T-helper 2 cell treated with Interferon-gamma antibody and Interleukin-4, amounts not matched to agents 100 ng/mL and 5 ng/mL, for 36 hours (primary cell): ENCODE measurements at regions not wholly inside any gene's neighbourhood (a gene's known extent, or its start where the extent isn't known, plus 50 kb on each side); places are given as distances from the start of the nearest gene placed in this dataset.

Source experiments
- intact Hi-C: fragments of 100-400 bp; cut with micrococcal nuclease; formaldehyde crosslinking; loops from one replicate; pipeline ENCODE4 v1.15.1; 2023

DNA sequence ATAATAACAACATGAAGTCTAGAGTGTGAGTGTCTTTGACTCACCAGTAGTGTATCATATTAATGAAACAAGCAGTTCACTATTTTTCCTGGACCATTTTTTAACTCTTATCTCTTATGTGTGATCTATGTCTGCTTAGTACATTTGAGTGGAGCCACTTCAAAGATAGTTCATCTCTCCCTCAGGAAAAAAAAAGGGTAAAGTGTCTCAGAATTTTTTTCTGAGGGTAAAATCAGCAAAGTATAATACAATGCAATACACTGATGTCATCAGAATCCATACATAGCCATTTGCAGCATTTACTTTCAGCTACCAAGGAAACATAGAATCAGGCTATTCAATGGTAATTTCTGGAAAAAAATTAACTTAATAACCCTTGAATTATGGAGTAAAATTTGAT lies 706.7 kb downstream of the DNAJB9 start:
- intact Hi-C loops: no loop called here

DNA sequence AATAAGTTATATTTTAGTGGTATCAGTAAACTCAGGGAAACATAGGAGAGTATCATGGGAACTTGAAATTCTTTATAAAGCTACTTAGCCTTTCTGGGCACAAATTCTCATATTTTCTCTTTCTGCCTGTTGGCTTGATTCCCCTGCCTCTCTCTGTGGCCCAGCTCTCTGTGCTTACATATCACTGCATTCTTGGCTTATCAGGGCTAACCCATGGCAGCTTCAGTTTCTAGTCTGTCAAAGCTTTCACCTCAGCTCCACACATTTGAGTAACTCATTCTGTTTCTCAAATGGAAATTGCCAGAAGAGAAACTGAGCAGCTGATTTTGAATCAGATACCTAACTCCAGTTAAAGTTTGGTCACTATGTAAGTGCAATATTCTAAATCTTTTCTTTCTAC lies 713.1 kb downstream of the DNAJB9 start:
- intact Hi-C loops: no loop called here

DNA sequence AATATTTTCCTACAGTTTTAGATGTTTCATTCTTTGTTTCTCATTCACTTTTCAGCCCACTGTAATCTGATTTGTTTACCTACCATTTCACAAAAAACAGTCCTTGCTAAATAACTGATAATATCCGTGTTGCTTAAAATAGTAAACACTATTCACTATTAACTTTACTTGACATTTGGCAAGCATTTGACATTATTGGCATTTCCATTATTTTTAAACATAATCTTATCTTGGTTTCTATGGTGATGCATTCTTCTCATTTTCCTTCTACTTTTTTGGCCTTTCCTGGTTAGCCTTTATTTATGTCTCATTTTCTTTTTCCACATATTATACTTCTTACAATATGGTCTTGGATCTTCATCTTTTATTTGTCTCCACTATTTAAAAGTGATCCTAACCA lies 715.3 kb downstream of the DNAJB9 start:
- intact Hi-C loops: no loop called here

DNA sequence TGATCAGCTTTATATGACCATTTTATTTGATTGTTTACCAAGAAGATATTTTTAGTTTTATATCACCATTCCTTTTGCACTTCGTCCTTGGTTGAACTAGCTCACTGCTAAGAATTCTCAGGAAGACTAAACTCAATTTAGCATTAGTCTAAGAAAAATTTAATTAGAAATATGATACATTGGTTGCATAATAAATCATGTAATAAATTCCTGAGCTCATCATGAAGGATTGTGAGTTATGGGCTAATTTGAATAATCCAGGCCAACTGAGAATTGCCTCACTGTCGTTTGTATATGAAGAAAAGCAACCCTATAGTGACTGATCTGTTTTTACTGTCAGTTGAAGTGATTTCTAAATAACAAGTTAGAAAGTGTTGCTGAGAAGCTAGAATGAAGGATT lies 725.5 kb downstream of the DNAJB9 start:
- intact Hi-C loops: no loop called here

DNA sequence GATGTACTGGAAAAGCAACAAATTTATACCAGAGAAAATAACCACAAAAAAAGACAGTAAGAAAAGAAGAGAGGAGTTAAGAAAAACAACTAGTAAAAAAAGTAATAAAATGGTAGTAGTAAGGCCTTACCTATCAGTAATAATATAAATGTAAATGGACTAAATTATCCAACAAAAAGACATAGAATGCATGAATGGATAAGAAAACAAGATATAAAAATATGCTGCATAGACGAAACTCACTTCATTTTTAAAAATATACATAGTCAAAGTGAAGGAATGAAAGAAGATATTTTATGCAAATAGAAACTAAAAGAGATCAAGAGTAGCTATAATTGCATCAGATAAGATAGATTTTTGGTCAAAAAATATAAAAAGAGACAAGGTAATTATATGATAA lies 739.1 kb downstream of the DNAJB9 start:
- intact Hi-C loops: no loop called here

DNA sequence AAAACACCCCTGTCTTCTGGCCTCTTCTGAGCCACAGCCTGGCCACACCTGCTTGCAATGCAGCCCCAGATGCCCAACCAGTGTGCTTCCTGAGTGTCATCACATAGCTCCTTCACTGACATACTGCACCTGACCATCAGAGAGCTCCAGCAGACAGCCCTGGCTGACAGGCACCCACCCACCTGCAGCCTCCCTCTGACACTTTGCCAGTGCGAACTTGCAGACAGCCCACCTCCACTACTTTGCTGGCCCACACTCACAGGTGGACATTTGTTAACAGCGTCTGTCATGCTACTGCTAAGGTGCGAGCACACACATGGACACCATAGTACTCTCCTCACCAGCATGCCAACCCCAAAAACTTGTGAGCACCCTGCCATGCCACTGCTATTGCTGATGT lies 740.1 kb downstream of the DNAJB9 start:
- intact Hi-C loops: no loop called here

DNA sequence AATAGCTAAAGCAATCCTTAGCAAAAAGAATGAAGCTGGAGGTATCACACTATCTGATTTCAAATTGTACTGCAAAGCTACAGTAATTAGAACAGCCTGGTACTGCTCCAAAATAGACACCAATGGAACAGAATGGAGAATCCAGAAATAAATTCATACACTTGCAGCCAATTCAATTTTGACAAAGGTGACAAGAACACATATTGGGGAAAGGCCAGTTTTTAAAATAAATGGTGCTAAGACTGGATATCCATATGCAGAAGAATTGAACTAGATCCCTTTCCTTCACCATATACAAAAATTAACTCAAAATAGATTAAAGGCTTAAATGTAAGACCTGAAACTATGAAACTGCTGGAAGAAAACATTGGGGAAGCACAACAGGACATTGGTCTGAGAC lies 748.5 kb downstream of the DNAJB9 start:
- intact Hi-C loops: no loop called here

DNA sequence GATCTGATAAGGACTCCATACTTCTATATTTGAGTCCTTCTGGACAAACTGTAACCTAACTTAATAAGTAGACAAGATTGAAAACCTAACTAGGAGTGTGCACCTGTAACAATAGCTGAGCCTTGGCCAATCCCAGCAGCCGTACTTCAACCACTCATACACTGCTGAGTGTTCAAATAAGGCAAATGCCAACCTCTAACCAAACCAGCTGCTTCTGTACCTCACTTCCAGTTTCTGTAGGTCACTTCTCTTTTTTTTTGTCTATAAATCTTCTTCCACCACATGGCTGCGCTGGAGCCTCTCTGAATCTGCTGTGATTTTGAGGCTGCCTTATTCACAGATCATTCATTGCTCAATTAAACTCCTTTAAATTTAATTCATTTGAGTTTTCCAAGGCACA lies 753.2 kb downstream of the DNAJB9 start:
- intact Hi-C loops: no loop called here

DNA sequence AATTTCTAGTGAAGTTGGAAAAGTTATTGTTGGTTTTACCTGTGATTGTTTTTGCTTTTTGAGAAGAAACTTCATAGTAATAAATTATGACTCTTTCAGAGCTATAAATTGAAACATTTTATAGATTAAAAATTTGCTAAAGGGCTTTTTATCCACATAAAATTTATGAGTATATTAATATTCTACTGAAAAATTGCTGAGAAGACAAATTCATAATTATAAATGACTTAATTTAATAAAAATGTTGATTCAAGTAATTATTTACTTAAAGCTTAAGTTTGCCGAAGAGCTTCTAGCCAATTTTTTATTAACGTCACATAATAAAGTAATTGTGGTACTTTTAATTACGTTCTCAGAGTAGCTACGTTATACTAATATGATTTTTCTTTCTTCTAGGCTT lies 761.7 kb downstream of the DNAJB9 start:
- intact Hi-C loops: no loop called here

DNA sequence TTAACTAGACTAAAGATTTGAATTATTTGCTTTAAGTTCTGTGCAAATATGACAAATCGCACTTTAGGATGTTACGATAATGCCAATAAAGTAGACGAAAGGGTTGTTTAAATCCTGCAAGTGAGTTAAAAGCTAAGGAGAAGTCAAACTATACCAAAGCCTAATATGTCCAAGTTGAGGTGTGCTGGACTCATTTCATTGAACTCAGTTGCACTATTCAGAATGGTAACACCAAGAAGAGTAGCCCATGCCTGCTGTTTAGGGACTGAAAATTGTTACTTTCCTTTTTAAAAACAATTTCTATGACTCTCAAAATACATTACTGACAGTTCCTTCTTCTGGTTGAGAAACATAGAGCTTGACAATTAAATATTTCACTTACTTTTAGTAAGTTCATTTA lies 766.3 kb downstream of the DNAJB9 start:
- intact Hi-C loops: no loop called here

DNA sequence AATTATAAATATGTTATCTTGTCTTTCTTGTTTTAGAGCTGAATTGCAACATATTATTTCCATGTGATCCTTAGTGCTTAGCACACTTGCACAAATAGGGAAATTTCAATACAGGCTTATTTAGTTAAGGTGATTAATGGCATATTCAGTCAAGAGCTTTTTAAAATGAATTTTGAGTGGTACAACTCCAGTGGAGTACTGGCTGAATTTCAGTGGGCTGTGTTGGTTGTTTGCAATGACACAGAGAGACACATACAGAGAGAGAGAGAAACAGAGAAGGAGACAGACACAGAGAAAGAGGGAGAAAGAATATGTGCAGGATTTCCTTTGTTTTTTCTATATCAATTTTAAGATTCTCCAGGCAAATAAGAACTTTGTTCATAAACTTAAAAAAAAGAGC lies 766.9 kb downstream of the DNAJB9 start:
- intact Hi-C loops: no loop called here

DNA sequence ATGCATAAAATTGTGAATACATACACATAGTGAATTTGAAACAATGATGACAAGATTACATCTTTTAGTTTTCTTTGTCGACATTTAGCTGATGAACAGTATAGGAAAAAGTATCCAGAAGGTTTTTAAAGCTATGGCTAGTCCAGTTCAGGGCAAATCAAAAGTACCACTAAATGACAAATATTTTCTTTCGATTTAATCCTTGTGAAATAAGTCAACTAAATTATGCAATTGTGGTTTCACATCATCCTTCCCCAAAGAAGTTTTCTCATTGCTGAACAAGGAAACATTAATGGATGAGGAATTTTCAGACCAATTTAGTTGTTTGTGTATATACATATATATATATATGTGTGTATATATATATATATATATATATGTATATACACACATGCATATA lies 774.0 kb downstream of the DNAJB9 start:
- intact Hi-C loops: no loop called here

DNA sequence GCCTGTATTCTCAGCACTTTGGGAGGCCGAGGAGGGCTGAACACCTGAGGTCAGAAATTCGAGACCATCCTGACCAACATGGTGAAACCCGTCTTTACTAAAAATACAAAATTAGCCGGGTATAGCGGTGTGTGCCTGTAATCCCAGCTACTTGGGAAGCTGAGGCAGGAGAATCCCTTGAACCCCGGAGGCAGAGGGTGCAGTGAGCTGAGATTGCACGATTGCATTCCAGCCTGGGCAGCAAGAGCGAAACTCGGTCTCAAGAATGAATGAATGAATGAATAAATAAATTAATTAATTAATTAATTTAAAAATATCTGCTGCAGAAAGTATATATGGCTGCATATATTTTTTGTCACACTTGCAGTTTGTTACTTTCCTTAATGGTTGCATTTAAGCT lies 781.8 kb downstream of the DNAJB9 start:
- intact Hi-C loops: no loop called here

DNA sequence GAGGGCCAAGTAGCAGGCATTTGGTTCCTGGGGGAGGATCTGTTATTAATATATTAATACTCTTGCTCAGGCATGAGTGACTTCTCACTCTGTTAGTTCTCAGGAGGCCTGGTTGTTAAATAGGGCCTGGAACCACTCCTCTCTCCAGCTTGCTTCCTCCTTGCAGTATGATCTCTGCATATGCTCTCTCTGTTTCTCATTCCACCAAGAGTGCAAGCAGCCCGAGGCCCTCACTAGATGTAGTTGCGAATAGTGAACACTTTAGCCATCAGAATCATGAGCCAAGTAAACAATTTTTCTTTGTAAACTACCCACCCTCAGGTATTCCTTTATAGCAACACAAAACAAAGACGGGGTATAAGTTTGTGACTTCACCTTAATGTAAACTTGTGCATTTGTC lies 784.3 kb downstream of the DNAJB9 start:
- intact Hi-C loops: no loop called here

DNA sequence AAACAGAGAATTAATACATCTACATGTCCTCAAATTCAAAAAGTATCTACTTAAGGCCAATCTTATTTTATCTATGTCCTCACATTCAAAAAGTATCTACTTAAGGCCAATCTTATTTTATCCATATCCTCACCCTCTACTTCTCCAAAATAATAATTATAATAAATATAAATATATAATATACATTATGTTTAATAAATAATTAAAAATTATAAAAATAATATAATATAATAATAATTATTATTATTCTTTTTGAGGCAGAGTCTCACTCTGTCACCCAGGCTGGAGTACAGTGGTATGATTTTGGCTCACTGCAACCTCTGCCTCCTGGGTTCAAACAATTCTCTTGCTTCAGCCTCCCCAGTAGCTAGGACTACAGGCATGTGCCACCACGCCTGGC lies 784.9 kb downstream of the DNAJB9 start:
- intact Hi-C loops: no loop called here

DNA sequence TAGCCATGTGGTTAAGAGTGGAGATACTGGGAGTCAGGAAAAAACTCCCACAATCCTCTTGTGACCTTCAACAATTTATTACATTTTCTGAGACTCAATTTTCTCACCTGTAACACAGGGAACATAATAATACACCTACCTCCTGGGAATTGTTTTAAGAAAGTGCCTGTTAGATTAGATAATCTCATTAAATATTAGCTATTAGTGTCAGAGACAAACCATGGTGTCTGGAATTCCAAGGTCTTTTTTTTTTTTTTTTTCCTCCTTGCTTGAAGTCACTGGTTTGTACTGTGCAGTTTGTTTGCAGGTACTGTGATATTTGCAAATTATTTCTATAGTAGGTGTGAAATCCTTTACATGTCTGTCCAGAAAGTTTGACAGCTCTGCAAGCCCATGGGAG lies 806.1 kb downstream of the DNAJB9 start:
- intact Hi-C loops: no loop called here

DNA sequence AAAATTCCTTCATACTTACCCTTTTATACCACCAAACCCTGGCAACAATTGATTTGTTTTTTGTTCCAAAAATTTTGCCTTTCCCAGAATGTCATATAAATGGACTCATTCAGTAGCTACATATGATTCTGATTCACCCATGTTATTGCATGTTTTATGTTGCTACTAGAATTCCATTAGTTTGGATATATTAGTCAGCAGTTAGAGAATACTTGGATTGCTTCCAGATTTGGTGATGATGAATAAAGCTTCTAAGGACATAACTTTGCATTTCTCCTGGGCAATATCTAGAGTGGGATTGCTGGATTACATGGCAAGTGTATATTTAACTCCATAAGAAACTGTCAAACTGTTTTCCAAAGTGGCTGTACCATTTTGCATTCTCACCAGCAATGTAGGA lies 806.9 kb downstream of the DNAJB9 start:
- intact Hi-C loops: no loop called here

DNA sequence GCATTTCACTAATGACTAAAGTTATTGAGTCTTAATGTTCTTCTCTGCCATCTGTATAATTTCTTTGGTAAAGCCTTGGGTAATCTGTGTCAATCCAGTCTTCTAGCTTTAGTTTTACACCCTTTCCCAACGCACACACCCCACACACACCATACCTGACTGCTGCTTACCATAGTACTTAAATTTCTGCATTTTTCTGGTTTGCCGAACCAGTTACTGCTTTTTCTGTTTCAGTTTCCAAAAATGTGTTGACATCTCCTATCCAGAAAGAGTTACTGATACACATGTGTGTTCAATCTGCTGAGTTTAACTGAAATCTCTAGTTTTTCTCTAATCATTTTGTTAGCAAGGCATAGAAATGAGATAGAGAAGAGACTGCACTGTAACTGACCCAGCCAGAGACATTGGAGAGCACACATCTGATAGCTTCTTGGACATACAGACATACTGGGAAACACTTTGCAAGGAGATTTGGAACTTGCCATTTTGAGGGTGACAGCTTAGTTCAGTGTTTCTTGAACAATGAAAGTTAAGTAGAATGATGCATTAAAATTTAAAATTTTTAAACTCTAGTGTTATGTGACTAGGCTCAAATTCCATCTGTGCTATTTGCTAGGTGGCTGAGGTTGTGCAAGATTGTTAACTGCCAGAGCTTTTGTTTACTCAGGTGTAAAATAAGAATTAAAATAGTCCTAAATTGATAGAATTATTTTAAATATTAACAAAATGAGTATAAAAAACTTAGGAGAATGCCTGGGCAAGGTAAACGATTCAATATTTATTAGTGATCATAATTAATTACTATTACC lies 807.6 kb downstream of the DNAJB9 start:
- intact Hi-C loops: no loop called here

DNA sequence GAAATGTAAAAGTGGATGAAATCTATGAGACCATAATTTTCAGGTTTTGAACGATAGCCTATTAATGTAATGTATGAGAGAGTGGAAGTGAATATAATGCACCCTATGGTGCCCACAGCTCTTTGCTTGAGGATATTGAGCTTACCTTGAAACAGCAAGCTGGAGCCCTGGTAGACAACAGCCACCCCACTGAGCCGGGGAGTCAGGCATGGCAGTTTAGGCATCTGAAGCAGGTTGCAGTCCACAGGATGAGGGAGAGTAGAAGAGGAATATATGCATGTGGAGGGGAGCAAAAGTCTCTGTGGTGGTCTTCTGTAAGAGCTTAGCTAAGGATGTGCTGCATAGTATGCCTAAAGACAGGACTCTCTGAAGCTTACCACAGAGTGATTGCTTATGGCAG lies 817.3 kb downstream of the DNAJB9 start:
- intact Hi-C loops: no loop called here

DNA sequence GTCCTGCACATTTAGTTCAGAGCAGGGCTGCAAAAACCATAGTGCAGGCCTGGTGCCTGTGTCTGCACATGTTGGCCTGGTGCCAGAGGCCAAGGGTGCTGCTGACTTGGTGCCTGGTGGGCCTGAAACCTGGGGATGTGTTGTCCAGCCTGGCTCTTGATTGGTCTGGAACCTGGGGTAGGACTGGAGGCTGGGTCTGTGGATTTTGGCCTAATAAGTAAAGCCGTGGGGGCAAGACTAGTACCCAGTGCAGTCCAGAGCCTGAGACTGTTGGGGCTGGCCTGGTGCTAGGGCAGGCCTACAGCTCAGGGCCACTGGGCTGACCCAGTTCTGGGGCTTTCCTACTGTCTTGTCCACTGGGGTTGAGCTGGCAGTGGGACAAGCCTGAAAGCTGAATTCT lies 817.9 kb downstream of the DNAJB9 start:
- intact Hi-C loops: no loop called here

DNA sequence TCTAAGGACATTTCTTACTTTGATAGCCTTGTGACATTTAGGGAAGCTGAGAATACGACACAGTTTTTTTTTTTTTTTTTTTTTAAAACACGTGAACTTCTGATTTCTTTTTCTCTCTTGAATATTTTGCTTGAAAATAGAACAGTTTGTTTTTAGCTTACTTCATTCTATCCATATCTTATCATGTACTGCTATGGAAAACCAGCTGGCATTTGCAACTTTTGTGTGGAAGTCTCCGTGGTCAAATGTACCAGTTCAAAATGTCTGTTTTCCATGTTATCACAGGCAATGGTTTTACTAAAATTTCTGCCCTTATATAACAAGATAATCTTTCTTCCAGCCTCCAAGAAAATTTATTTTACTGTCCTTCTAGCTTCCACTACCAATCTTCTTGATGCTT lies 821.6 kb downstream of the DNAJB9 start:
- intact Hi-C loops: no loop called here

DNA sequence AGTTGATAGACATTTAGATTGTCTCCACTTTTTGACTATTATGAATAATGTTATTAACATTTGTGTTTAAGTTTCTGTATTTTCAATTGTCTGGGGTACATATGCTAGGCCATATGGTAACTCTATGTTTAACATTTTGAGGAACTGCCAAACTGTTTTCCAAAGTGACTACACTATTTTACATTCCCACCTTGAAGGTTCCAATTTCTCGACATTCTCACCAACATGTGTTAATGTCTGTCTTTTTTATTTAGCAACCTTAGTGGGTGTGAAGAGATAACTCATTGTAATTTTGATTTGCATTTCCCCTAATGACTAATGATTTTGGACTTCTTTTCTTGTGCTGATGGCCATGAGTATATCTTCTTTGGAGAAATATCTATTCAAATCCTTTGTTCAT lies 832.4 kb downstream of the DNAJB9 start:
- intact Hi-C loops: no loop called here

DNA sequence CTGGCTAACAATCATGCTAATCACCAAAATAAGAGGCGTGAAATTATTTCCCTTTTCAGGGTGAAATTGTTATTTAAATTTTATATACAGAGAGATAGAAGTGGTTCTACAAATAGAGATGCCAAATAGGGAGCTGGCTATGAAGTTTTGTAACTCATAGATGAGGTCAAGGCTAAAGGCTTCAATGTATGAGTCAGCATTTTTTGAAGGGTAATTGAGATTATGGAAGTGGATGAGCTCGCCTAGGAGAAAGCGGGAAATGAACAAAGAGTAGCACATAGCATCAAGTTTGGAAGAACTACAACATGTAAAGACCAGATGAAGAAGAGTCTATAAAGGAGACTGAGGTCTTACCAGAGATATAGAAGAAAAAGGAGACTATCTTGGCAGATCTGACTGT lies 838.1 kb downstream of the DNAJB9 start:
- intact Hi-C loops: no loop called here

DNA sequence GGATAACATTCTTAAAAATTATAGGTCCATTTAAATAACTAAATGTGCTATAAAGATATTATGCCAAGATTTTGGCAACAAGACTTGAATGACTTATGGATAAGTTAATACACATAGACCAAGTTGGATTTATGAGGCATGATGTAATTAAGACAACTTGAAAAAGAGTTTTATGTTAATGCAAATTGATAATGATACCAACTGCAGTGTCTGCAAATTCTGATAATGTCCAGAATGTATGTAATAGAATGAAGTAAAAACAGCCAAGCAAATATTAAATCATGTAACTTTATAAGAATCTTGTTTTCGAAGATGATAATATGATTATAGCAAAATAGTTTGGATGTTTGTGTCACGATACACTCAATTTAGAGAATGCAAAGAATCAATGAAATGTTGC lies 868.3 kb downstream of the DNAJB9 start:
- intact Hi-C loops: no loop called here
